Upper lobe of left lung (tissue), 4 donors: ENCODE measurements at regions not wholly inside any gene's neighbourhood (a gene's known extent, or its start where the extent isn't known, plus 50 kb on each side); places are given as distances from the start of the nearest gene placed in this dataset.

Experiments used
- POLR2A ChIP-seq, 4 donors: fragments of 450-650 bp; IDR thresholded peaks; one replicate each; pipeline ENCODE4 v1.5.1; 2016 to 2017; ENCODE audit warnings: antibody characterized with exemption in 4 of 4, mild to moderate bottlenecking in 2 of 4
- POLR2AphosphoS5 ChIP-seq, 2 donors: sonication (generic); formaldehyde crosslinking; IDR thresholded peaks; one replicate each; pipeline ENCODE4 v1.5.1; 2017; ENCODE audit warnings: antibody characterized with exemption in 2 of 2
- TF ChIP-seq, protein P1 (sequence below), 6 experiments: fragments of 450-650 bp in 4 of 6; fragments of 200-600 bp in 2 of 6; sonication (generic) in 2 of 6; IDR thresholded peaks; one replicate each; pipeline ENCODE4 v1.5.1; 2016 to 2019; ENCODE audit warnings: antibody characterized with exemption in 6 of 6

DNA sequence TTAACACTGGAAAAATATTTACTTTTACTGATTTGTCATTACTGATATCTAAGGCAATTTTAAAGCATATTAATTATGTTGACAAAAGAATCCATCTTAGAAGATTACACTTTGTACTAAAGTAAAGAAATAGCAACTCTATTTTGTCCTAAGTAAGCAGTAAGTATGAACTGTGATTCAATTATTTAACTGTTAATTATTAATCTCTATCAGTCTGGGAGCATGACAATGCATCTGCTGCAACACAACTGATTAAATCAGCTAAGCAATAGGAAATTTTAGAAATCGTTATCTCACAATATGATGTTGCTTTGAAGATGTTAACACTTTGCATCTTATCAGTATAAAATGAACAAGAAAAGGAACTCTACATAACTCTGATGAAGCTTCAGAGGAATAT lies 172.3 kb downstream of the DPY19L2 start:
- TF ChIP-seq POLR2A (IDR thresholded peaks at IDR 0.05) (no peak), POLR2AphosphoS5 (IDR thresholded peaks at IDR 0.05) (no peak)
- TF ChIP-seq, protein P1, sequence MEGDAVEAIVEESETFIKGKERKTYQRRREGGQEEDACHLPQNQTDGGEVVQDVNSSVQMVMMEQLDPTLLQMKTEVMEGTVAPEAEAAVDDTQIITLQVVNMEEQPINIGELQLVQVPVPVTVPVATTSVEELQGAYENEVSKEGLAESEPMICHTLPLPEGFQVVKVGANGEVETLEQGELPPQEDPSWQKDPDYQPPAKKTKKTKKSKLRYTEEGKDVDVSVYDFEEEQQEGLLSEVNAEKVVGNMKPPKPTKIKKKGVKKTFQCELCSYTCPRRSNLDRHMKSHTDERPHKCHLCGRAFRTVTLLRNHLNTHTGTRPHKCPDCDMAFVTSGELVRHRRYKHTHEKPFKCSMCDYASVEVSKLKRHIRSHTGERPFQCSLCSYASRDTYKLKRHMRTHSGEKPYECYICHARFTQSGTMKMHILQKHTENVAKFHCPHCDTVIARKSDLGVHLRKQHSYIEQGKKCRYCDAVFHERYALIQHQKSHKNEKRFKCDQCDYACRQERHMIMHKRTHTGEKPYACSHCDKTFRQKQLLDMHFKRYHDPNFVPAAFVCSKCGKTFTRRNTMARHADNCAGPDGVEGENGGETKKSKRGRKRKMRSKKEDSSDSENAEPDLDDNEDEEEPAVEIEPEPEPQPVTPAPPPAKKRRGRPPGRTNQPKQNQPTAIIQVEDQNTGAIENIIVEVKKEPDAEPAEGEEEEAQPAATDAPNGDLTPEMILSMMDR (IDR thresholded peaks at IDR 0.05): no peak
